ENCODE measurements at regions not wholly inside any gene's neighbourhood (a gene's known extent, or its start where the extent isn't known, plus 50 kb on each side); places are given as distances from the start of the nearest gene placed in this dataset.
"Not testable (repeated sequence)": the region's sequence is repeated elsewhere in the genome, so short reads cannot be mapped to it uniquely, and the experiment has no call there.

- no peak for FAIRE-seq
- no peak for DNase-seq (ENCODE audit: insufficient read length)
- no peak for TF ChIP-seq POLR2AphosphoS5 (IDR thresholded peaks at IDR 0.05; ENCODE audit: low read depth, low read length)
- no peak for TF ChIP-seq POLR2A (IDR thresholded peaks at IDR 0.05; ENCODE audit: low read depth, low read length)
- no peak for TF ChIP-seq TAF1 (IDR thresholded peaks at IDR 0.05; ENCODE audit: borderline replicate concordance, low read depth, low read length)
Measured at GRCh38 chr6:169097381-169097959, 156.2 kb downstream of the THBS2 start.

- FAIRE-seq (no peak), DNase-seq (ENCODE audit: insufficient read length) (no peak)
Measured at GRCh38 chr6:169096388-169096787, 157.3 kb downstream of the THBS2 start.

GRCh38 chr6:169095153-169095552, 158.5 kb downstream of the THBS2 start:
- TF ChIP-seq POLR2AphosphoS5 (IDR thresholded peaks at IDR 0.05; ENCODE audit: low read depth, low read length): no peak
- no peak for TF ChIP-seq TAF1 (IDR thresholded peaks at IDR 0.05; ENCODE audit: borderline replicate concordance, low read depth, low read length)
- TF ChIP-seq POLR2A (IDR thresholded peaks at IDR 0.05; ENCODE audit: low read depth, low read length): no peak
- no peak for FAIRE-seq
- DNase-seq (ENCODE audit: insufficient read length): no peak

More at GRCh38 chr6:169096388-169096787, 157.3 kb downstream of the THBS2 start:
- TF ChIP-seq POLR2AphosphoS5 (IDR thresholded peaks at IDR 0.05; ENCODE audit: low read depth, low read length) (no peak), TAF1 (IDR thresholded peaks at IDR 0.05; ENCODE audit: borderline replicate concordance, low read depth, low read length) (no peak), POLR2A (IDR thresholded peaks at IDR 0.05; ENCODE audit: low read depth, low read length) (no peak)

GRCh38 chr6:169094552-169094950, 159.1 kb downstream of the THBS2 start:
- DNase-seq (ENCODE audit: insufficient read length): no peak
- TF ChIP-seq POLR2AphosphoS5 (IDR thresholded peaks at IDR 0.05; ENCODE audit: low read depth, low read length) (no peak), TAF1 (IDR thresholded peaks at IDR 0.05; ENCODE audit: borderline replicate concordance, low read depth, low read length) (no peak), POLR2A (IDR thresholded peaks at IDR 0.05; ENCODE audit: low read depth, low read length) (no peak)
- FAIRE-seq: no peak

GRCh38 chr6:169093770-169094551, 159.7 kb downstream of the THBS2 start:
- FAIRE-seq (no peak), DNase-seq (ENCODE audit: insufficient read length) (no peak)
- TF ChIP-seq POLR2A (IDR thresholded peaks at IDR 0.05; ENCODE audit: low read depth, low read length) (no peak), TAF1 (IDR thresholded peaks at IDR 0.05; ENCODE audit: borderline replicate concordance, low read depth, low read length) (no peak), POLR2AphosphoS5 (IDR thresholded peaks at IDR 0.05; ENCODE audit: low read depth, low read length) (no peak)

- FAIRE-seq (no peak), DNase-seq (ENCODE audit: insufficient read length) (no peak)
- TF ChIP-seq TAF1 (IDR thresholded peaks at IDR 0.05; ENCODE audit: borderline replicate concordance, low read depth, low read length) (no peak), POLR2A (IDR thresholded peaks at IDR 0.05; ENCODE audit: low read depth, low read length) (no peak), POLR2AphosphoS5 (IDR thresholded peaks at IDR 0.05; ENCODE audit: low read depth, low read length) (no peak)
Measured at GRCh38 chr6:169093066-169093723, 160.5 kb downstream of the THBS2 start.

- no peak for DNase-seq (ENCODE audit: insufficient read length)
- FAIRE-seq: no peak
- TF ChIP-seq POLR2AphosphoS5 (IDR thresholded peaks at IDR 0.05; ENCODE audit: low read depth, low read length) (no peak), TAF1 (IDR thresholded peaks at IDR 0.05; ENCODE audit: borderline replicate concordance, low read depth, low read length) (no peak), POLR2A (IDR thresholded peaks at IDR 0.05; ENCODE audit: low read depth, low read length) (no peak)
Measured at GRCh38 chr6:169092375-169092774, 161.3 kb downstream of the THBS2 start.

- not testable (repeated sequence) for FAIRE-seq; DNase-seq (ENCODE audit: insufficient read length)
Measured at GRCh38 chr6:169090514-169091127, 163.0 kb downstream of the THBS2 start.

- FAIRE-seq (no peak), DNase-seq (ENCODE audit: insufficient read length) (no peak)
- TF ChIP-seq TAF1 (IDR thresholded peaks at IDR 0.05; ENCODE audit: borderline replicate concordance, low read depth, low read length): no peak
- TF ChIP-seq POLR2AphosphoS5 (IDR thresholded peaks at IDR 0.05; ENCODE audit: low read depth, low read length): no peak
- no peak for TF ChIP-seq POLR2A (IDR thresholded peaks at IDR 0.05; ENCODE audit: low read depth, low read length)
Measured at GRCh38 chr6:169088762-169089161, 164.9 kb downstream of the THBS2 start.

GRCh38 chr6:169087443-169088041, 166.1 kb downstream of the THBS2 start:
- no peak for TF ChIP-seq POLR2A (IDR thresholded peaks at IDR 0.05; ENCODE audit: low read depth, low read length)
- TF ChIP-seq POLR2AphosphoS5 (IDR thresholded peaks at IDR 0.05; ENCODE audit: low read depth, low read length): no peak
- TF ChIP-seq TAF1 (IDR thresholded peaks at IDR 0.05; ENCODE audit: borderline replicate concordance, low read depth, low read length): no peak
- DNase-seq (ENCODE audit: insufficient read length) (no peak), FAIRE-seq (no peak)

- FAIRE-seq; DNase-seq (ENCODE audit: insufficient read length): not testable (repeated sequence)
Measured at GRCh38 chr6:169086616-169087015, 167.0 kb downstream of the THBS2 start.

Data from GM12892 (cell line).